ENCODE measurements at regions not wholly inside any gene's neighbourhood (a gene's known extent, or its start where the extent isn't known, plus 50 kb on each side); places are given as distances from the start of the nearest gene placed in this dataset.

DNA sequence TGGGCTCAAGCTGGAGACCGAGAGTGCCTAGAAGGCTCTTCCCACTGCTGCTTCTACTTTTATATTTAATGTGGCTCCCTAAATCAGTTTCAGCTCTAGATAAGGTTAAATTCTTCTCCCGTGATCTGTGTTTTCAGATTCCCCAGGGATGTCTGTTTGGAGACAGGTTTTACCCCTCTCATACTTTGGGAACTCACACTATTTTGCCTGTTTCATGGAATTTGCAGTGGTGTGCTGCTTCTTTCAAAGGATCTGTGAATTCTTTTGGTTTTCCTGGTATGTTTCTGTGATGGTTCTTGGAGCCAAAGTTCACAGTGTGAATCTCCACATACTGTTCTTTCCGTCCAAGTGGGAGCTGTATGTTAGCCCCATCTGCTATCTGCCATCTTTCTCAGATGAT is 238.3 kb upstream of the SLITRK3 start:
- DNase-seq (no peak), ATAC-seq (no peak)
- intact Hi-C loops (cut with DNase I): no loop called here

DNA sequence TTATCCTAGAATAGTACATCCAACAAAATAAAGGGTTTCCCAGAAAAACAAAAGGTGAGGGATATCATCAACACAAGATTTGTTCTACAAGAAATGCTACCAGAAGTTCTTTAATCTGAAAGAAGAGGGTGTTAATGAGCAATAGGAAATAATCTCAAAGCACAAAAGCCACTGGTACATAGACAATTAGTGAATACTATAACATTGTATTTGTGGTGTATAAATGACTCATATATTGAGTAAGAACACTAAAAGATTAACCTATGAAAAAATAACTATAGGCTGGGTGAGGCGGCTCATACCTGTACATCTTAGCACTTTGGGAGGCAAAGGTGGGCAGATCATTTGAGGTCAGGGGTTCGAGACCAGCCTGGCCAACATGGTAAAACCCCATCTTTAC is 210.2 kb upstream of the SLITRK3 start:
- DNase-seq (no peak), ATAC-seq (no peak)
- Histone ChIP-seq H3K4me1 (no peaks in the 10 kb centered on the region), H3K27ac (no peak overlapping the region), H3K9me3 (no peaks in the 10 kb centered on the region), H3K27me3 (no peaks in the 10 kb centered on the region), H3K4me3 (no peak overlapping the region), H3K36me3 (no peaks in the 10 kb centered on the region)
- intact Hi-C loops (cut with DNase I): no loop called here
- 86% methylated on average over 2 of the region's 2 CpGs for WGBS (ENCODE audit: insufficient coverage, low coverage, low lambda C conversion rate, missing lambda C conversion rate)
- TF ChIP-seq, protein P1, sequence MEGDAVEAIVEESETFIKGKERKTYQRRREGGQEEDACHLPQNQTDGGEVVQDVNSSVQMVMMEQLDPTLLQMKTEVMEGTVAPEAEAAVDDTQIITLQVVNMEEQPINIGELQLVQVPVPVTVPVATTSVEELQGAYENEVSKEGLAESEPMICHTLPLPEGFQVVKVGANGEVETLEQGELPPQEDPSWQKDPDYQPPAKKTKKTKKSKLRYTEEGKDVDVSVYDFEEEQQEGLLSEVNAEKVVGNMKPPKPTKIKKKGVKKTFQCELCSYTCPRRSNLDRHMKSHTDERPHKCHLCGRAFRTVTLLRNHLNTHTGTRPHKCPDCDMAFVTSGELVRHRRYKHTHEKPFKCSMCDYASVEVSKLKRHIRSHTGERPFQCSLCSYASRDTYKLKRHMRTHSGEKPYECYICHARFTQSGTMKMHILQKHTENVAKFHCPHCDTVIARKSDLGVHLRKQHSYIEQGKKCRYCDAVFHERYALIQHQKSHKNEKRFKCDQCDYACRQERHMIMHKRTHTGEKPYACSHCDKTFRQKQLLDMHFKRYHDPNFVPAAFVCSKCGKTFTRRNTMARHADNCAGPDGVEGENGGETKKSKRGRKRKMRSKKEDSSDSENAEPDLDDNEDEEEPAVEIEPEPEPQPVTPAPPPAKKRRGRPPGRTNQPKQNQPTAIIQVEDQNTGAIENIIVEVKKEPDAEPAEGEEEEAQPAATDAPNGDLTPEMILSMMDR (IDR thresholded peaks at IDR 0.05): no peak
- TF ChIP-seq POLR2A (IDR thresholded peaks at IDR 0.05): no peak

More for the DNA sequence above, 238.3 kb upstream of the SLITRK3 start:
- 65% methylated on average over 3 of the region's 3 CpGs for WGBS (ENCODE audit: insufficient coverage, low coverage, low lambda C conversion rate, missing lambda C conversion rate)
- Histone ChIP-seq H3K4me1 (no peaks in the 10 kb centered on the region), H3K36me3 (no peaks in the 10 kb centered on the region), H3K9me3 (no peaks in the 10 kb centered on the region), H3K4me3 (no peak overlapping the region), H3K27ac (no peak overlapping the region), H3K27me3 (no peaks in the 10 kb centered on the region)
- TF ChIP-seq, protein P1 (IDR thresholded peaks at IDR 0.05): no peak
- TF ChIP-seq POLR2A (IDR thresholded peaks at IDR 0.05): no peak

DNA sequence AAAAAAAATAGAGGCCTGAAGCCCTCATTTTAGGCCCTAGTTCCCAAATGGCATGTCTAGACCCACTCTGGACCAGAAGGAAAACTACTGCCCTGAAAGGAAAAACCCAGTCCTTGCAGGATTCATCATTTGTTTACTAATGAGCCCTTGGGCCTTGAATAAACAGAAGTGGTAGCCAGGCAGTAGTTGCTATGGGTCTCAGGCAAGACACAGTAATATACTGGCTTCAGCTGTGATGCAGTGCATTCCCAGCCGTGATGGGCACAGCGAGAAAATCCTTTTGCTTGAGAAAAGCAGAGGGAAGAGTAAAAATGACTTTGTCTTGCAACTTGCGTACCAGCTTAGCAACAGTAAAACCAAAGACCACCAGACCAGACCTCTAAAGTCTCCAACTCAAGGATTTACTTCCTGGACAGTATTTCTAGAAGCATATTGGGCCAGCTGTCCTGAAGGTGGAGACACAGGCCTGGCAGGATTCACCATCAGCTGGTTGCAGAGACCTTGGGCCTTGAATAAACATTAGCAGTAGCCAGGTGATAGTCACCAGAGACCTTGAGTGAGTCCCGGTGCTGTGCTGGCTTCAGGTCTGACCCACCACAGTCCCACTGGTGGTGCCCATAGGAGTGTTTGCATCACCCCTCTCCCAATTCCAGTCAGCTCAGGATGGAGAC is 208.3 kb upstream of the SLITRK3 start:
- no peaks in the 10 kb centered on the region for H3K9me3 ChIP-seq
- DNase-seq (no peak), ATAC-seq (peak in 3 of 4 donors; percentile 53 to 85 (median 76))
- no peaks in the 10 kb centered on the region for H3K27me3 ChIP-seq
- no peak overlapping the region for H3K4me3 ChIP-seq
- intact Hi-C loops (cut with DNase I): no loop called here
- no peak overlapping the region for H3K27ac ChIP-seq
- 81% methylated on average over 4 of the region's 4 CpGs for WGBS (ENCODE audit: insufficient coverage, low coverage, low lambda C conversion rate, missing lambda C conversion rate)
- TF ChIP-seq, protein P1 (IDR thresholded peaks at IDR 0.05): peak in 1 of 4 donors; percentile 31
- no peak for TF ChIP-seq POLR2A (IDR thresholded peaks at IDR 0.05)
- no peaks in the 10 kb centered on the region for H3K36me3 ChIP-seq
- no peaks in the 10 kb centered on the region for H3K4me1 ChIP-seq

DNA sequence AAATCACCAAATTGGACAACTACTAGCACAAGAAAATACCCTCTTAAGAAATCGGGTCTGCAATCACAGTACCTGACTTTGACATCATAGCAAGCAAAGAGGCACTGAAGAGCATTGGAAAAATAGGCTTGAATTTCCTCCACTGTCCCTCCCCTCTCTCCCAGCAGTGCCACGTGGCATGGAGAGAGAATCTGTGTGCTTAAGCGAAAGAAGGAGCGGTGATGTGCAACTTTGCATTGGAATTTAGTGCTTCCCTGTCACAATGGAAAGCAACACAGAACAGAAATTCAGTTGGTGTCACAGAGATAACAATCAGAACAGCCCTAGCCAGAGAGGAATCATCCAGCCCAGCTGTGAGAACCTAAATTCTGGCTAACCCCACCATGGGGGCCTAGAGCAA is 207.5 kb upstream of the SLITRK3 start:
- H3K9me3 ChIP-seq: no peaks in the 10 kb centered on the region
- no peak overlapping the region for H3K4me3 ChIP-seq
- ATAC-seq: no peak
- intact Hi-C loops (cut with DNase I): no loop called here
- no peaks in the 10 kb centered on the region for H3K27me3 ChIP-seq
- no peak for DNase-seq
- H3K4me1 ChIP-seq: no peaks in the 10 kb centered on the region
- no peaks in the 10 kb centered on the region for H3K36me3 ChIP-seq
- no peak for TF ChIP-seq POLR2A (IDR thresholded peaks at IDR 0.05)
- TF ChIP-seq, protein P1 (IDR thresholded peaks at IDR 0.05): no peak
- no peak overlapping the region for H3K27ac ChIP-seq
- WGBS (ENCODE audit: insufficient coverage, low coverage, low lambda C conversion rate, missing lambda C conversion rate): 65% methylated on average over 4 of the region's 4 CpGs

Data from right lobe of liver (tissue), 6 donors.